ENCODE measurements at regions not wholly inside any gene's neighbourhood (a gene's known extent, or its start where the extent isn't known, plus 50 kb on each side); places are given as distances from the start of the nearest gene placed in this dataset.

- no peak overlapping the region for H3K27ac ChIP-seq
- intact Hi-C loops (cut with DNase I): no loop called here
- no peaks in the 10 kb centered on the region for H3K4me1 ChIP-seq
- H3K27me3 ChIP-seq: no peaks in the 10 kb centered on the region
- TF ChIP-seq, protein P1, sequence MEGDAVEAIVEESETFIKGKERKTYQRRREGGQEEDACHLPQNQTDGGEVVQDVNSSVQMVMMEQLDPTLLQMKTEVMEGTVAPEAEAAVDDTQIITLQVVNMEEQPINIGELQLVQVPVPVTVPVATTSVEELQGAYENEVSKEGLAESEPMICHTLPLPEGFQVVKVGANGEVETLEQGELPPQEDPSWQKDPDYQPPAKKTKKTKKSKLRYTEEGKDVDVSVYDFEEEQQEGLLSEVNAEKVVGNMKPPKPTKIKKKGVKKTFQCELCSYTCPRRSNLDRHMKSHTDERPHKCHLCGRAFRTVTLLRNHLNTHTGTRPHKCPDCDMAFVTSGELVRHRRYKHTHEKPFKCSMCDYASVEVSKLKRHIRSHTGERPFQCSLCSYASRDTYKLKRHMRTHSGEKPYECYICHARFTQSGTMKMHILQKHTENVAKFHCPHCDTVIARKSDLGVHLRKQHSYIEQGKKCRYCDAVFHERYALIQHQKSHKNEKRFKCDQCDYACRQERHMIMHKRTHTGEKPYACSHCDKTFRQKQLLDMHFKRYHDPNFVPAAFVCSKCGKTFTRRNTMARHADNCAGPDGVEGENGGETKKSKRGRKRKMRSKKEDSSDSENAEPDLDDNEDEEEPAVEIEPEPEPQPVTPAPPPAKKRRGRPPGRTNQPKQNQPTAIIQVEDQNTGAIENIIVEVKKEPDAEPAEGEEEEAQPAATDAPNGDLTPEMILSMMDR (IDR thresholded peaks at IDR 0.05): no peak
- ATAC-seq: no peak
- no peaks in the 10 kb centered on the region for H3K36me3 ChIP-seq
- H3K9me3 ChIP-seq: no peaks in the 10 kb centered on the region
- no peak overlapping the region for H3K4me3 ChIP-seq
- DNase-seq: no peak
These were observed 195.5 kb downstream of the KLHL28 start for GRCh38 chr14:44766285-44766684.

DNA sequence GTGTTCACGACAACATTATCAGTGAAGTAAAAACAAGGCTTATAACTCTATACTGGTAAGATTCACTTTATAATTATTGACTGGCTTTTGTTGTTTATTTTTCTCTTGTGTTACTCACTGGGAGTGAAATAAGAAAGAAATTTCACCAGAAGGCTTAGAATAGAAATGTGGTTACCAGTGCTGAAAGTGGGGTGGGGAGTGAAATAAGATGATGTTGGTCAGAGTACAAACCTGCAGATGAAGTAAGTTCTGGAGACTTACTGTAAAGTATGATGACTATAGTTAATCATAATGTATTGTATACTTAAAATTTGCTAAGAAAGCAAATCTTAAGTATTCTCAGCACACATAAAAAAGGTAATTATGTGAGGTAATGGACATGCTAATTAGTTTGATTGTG is 198.4 kb downstream of the KLHL28 start:
- DNase-seq (no peak), ATAC-seq (no peak)
- H3K4me1 ChIP-seq: no peaks in the 10 kb centered on the region
- no peak overlapping the region for H3K4me3 ChIP-seq
- TF ChIP-seq, protein P1 (IDR thresholded peaks at IDR 0.05): no peak
- intact Hi-C loops (cut with DNase I): no loop called here
- no peaks in the 10 kb centered on the region for H3K27me3 ChIP-seq
- H3K9me3 ChIP-seq: no peaks in the 10 kb centered on the region
- H3K36me3 ChIP-seq: no peaks in the 10 kb centered on the region
- no peak overlapping the region for H3K27ac ChIP-seq

DNA sequence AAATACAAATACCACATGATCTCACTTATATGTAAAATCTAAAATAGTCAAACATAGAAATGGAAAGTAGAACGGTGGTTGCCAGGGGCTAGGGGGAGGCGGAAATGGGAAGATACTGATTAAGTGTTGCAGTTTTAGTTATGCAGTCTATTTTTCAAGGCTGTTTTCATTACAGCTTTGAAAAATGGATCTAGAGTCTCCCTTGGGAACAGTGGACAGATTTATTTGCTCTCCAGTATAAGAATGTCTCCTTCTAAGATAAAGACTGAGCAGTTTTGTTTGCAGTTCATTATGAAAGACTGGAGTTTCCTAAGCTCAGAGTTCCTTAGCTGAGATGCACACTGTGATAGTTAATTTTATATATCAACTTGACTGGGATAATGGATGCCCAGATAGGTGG is 202.5 kb downstream of the KLHL28 start:
- H3K4me1 ChIP-seq: no peaks in the 10 kb centered on the region
- H3K27ac ChIP-seq: no peak overlapping the region
- intact Hi-C loops (cut with DNase I): no loop called here
- H3K36me3 ChIP-seq: no peaks in the 10 kb centered on the region
- no peaks in the 10 kb centered on the region for H3K9me3 ChIP-seq
- no peak for ATAC-seq
- TF ChIP-seq, protein P1 (IDR thresholded peaks at IDR 0.05): no peak
- no peak for DNase-seq
- no peaks in the 10 kb centered on the region for H3K27me3 ChIP-seq
- H3K4me3 ChIP-seq: no peak overlapping the region

- ATAC-seq: no peak
- intact Hi-C loops (cut with DNase I): no loop called here
- TF ChIP-seq, protein P1 (IDR thresholded peaks at IDR 0.05): no peak
- Histone ChIP-seq H3K27me3 (no peaks in the 10 kb centered on the region), H3K4me3 (no peak overlapping the region), H3K9me3 (no peaks in the 10 kb centered on the region), H3K4me1 (no peaks in the 10 kb centered on the region), H3K36me3 (no peaks in the 10 kb centered on the region), H3K27ac (no peak overlapping the region)
- no peak for DNase-seq
These were observed 205.2 kb downstream of the KLHL28 start for GRCh38 chr14:44756554-44756953.

DNA sequence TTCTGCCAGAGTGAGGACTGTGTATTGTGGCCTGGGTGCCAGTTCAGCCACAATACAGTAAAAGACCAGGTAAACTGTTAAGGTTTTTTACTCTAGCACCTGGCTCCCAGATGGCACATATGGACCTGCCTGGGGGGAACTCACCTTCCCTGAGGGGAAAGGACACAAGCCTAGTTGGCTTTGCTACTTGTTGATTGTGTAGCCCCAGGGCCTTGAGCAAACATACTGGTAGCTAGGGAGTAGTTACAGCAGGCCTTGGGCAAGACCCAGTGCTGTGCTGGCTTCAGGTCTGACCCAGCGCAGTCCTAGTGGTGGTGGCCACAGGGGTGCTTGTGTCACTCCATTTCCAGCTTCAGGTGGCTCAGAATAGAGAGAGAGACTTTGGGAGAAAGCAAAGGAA is 216.4 kb downstream of the KLHL28 start:
- no peak for ATAC-seq
- intact Hi-C loops (cut with DNase I): no loop called here
- DNase-seq: peak; percentile 27
- TF ChIP-seq, protein P1 (IDR thresholded peaks at IDR 0.05): no peak
- Histone ChIP-seq H3K9me3 (no peaks in the 10 kb centered on the region), H3K4me3 (no peak overlapping the region), H3K4me1 (no peaks in the 10 kb centered on the region), H3K27ac (no peak overlapping the region), H3K36me3 (no peaks in the 10 kb centered on the region), H3K27me3 (no peaks in the 10 kb centered on the region)

DNA sequence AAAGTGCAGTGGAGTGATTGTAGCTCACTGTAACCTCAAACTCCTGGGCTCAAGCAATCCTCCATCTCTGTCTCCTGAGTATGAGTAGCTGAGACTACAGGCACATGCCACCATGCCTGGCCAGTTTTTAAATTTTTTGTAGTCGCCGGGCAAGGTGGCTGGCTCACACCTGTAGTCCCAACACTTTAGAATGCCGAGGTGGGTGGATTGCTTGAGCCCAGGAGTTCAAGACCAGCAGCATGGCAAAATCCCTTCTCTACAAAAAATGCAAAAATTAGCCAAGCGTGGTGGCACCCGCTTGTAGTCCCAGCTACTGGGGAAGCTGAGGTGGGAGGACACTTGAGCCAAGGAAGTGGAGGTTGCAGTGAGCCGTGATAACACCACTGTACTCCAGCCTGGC is 219.5 kb downstream of the KLHL28 start:
- Histone ChIP-seq H3K27me3 (no peaks in the 10 kb centered on the region), H3K4me1 (no peaks in the 10 kb centered on the region), H3K4me3 (no peak overlapping the region), H3K27ac (no peak overlapping the region), H3K36me3 (no peaks in the 10 kb centered on the region), H3K9me3 (no peaks in the 10 kb centered on the region)
- ATAC-seq (no peak), DNase-seq (no peak)
- TF ChIP-seq, protein P1 (IDR thresholded peaks at IDR 0.05): no peak
- intact Hi-C loops (cut with DNase I): no loop called here

Measured in upper lobe of right lung (tissue), 1 donor.